ENCODE measurements at regions not wholly inside any gene's neighbourhood (a gene's known extent, or its start where the extent isn't known, plus 50 kb on each side); places are given as distances from the start of the nearest gene placed in this dataset.

GRCh38 chr5:3345195-3345594, 250.4 kb upstream of the IRX1 start:
- TF ChIP-seq POLR2A (IDR thresholded peaks at IDR 0.05), result no peak
- TF ChIP-seq, protein P1, sequence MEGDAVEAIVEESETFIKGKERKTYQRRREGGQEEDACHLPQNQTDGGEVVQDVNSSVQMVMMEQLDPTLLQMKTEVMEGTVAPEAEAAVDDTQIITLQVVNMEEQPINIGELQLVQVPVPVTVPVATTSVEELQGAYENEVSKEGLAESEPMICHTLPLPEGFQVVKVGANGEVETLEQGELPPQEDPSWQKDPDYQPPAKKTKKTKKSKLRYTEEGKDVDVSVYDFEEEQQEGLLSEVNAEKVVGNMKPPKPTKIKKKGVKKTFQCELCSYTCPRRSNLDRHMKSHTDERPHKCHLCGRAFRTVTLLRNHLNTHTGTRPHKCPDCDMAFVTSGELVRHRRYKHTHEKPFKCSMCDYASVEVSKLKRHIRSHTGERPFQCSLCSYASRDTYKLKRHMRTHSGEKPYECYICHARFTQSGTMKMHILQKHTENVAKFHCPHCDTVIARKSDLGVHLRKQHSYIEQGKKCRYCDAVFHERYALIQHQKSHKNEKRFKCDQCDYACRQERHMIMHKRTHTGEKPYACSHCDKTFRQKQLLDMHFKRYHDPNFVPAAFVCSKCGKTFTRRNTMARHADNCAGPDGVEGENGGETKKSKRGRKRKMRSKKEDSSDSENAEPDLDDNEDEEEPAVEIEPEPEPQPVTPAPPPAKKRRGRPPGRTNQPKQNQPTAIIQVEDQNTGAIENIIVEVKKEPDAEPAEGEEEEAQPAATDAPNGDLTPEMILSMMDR (IDR thresholded peaks at IDR 0.05 in 4 of 5, conservative IDR thresholded peaks at IDR 0.05 in 1 of 5), result no peak
